OCI-LY7 (cell line): ENCODE measurements at regions not wholly inside any gene's neighbourhood (a gene's known extent, or its start where the extent isn't known, plus 50 kb on each side); places are given as distances from the start of the nearest gene placed in this dataset.

Experiments
- EZH2phosphoT487 ChIP-seq: fragments of 200-600 bp; sonication (generic); IDR thresholded peaks from 2 replicates; pipeline ENCODE4 v1.6.1; 2018; ENCODE audit warnings: low read depth, borderline replicate concordance, mild to moderate bottlenecking, mixed run types, antibody characterized with exemption, low read length, moderate library complexity, mixed read lengths
- TF ChIP-seq, protein P1 (sequence below): fragments of 200-600 bp; sonication (generic); conservative IDR thresholded peaks from 2 replicates; pipeline ENCODE4 v1.5.1; 2014; ENCODE audit warnings: mild to moderate bottlenecking, antibody characterized with exemption, low read length, moderate library complexity, mixed read lengths

DNA sequence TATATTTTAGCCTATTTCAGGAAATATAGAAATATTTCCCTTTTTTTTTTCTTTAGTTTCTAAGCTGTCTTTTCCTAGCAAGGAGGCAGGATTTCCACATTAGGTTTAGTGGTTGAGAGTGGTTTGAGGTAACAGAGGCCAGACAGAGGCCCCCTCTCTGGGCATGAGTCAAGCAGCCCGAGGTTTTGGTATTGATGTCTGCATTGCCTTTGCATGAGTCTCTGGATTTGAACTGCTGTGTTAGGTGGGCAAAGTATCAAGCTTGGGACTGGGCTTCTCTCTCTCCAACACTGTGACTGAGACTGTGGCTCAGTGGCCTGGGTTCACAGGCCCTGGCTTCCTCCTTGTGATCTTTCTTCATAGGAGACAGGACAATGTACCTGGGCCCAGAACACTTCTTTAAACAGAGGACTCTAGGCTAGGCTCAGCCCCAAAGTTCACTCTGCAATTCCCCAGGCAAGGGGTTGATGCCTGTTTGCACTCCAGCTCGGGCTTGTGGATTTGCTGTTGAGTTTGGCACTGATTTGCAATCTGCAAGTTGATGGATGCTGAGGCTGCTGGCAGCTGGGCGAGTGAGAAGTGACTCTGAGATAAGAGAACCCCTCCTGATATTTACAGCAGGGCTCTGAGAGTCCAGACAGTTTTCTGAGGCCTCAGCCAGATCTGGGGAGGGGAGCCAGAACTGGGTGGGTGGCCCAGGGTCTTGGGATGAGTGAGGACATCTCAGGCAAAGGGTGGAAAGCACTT is 271.2 kb downstream of the EN1 start:
- TF ChIP-seq, protein P1, sequence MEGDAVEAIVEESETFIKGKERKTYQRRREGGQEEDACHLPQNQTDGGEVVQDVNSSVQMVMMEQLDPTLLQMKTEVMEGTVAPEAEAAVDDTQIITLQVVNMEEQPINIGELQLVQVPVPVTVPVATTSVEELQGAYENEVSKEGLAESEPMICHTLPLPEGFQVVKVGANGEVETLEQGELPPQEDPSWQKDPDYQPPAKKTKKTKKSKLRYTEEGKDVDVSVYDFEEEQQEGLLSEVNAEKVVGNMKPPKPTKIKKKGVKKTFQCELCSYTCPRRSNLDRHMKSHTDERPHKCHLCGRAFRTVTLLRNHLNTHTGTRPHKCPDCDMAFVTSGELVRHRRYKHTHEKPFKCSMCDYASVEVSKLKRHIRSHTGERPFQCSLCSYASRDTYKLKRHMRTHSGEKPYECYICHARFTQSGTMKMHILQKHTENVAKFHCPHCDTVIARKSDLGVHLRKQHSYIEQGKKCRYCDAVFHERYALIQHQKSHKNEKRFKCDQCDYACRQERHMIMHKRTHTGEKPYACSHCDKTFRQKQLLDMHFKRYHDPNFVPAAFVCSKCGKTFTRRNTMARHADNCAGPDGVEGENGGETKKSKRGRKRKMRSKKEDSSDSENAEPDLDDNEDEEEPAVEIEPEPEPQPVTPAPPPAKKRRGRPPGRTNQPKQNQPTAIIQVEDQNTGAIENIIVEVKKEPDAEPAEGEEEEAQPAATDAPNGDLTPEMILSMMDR, result no peak
- TF ChIP-seq EZH2phosphoT487, result no peak
